ENCODE measurements at regions not wholly inside any gene's neighbourhood (a gene's known extent, or its start where the extent isn't known, plus 50 kb on each side); places are given as distances from the start of the nearest gene placed in this dataset.

- H3K79me2 ChIP-seq (ENCODE audit: control insufficient read depth in 1 of 2, insufficient read depth in 2 of 2, low read length in 2 of 2), result no peaks in the 10 kb centered on the region
These were observed 102.5 kb upstream of the CDH10 start for GRCh38 chr5:24747327-24747726.

More at GRCh38 chr5:24747327-24747726, 102.5 kb upstream of the CDH10 start:
- H3K4ac ChIP-seq (replicated peaks; ENCODE audit: insufficient read length, low read depth, low read length), result no peak overlapping the region
- no peak overlapping the region for H3K23ac ChIP-seq (ENCODE audit: insufficient read length)
- no peak overlapping the region for H4K91ac ChIP-seq (replicated peaks; ENCODE audit: insufficient read length, low read length)
- ChIA-PET POLR2A (ENCODE audit: partially characterized antibody) (no interaction called here), CTCF (ENCODE audit: partially characterized antibody) (no interaction called here)
- FAIRE-seq, result no peak
- no peak overlapping the region for H3K4me2 ChIP-seq (ENCODE audit: insufficient read depth in 1 of 2, low read depth in 2 of 2, low read length in 2 of 2)
- no peak for DNase-seq (ENCODE audit: low read depth in 1 of 2, low spot score in 2 of 2)
- H2BK5ac ChIP-seq (ENCODE audit: low read depth, low read length), result no peak overlapping the region
- H2AK5ac ChIP-seq (ENCODE audit: low read depth, low read length), result no peak overlapping the region
- WGBS, 2 experiments (ENCODE audit: extremely low coverage in 1 of 2, insufficient coverage in 1 of 2, insufficient read length in 1 of 2, insufficient replicate concordance in 2 of 2, low coverage in 1 of 2, low lambda C conversion rate in 2 of 2, missing lambda C conversion rate in 1 of 2), result 90% methylated on average over 6 of the region's 6 CpGs; no CpG with 5 or more reads in 1 of the 2 experiments
- H3K27me3 ChIP-seq (replicated peaks in 1 of 4; ENCODE audit: control insufficient read depth in 3 of 4, extremely low read depth in 1 of 4, insufficient read depth in 3 of 4, low read length in 3 of 4), result no peaks in the 10 kb centered on the region
- no peak overlapping the region for H4K5ac ChIP-seq (ENCODE audit: insufficient read length, low read depth, low read length)
- H3K9me3 ChIP-seq (ENCODE audit: insufficient read depth in 2 of 2, low read depth in 1 of 2, low read length in 1 of 2), result no peaks in the 10 kb centered on the region
- no peak overlapping the region for H2BK15ac ChIP-seq (ENCODE audit: low read length)
- H3K27ac ChIP-seq (ENCODE audit: low read depth, low read length), result no peak overlapping the region
- TF ChIP-seq RNF2 (IDR thresholded peaks at IDR 0.05; ENCODE audit: borderline replicate concordance, low read depth, low read length, missing control alignments, poor library complexity, severe bottlenecking) (no peak), RAD21 (IDR thresholded peaks at IDR 0.05 in 1 of 2, conservative IDR thresholded peaks at IDR 0.05 in 1 of 2; ENCODE audit: low read depth in 2 of 2, low read length in 2 of 2) (peak; percentile 22 to 25; a peak in 2 of 4 replicates)
- H3K14ac ChIP-seq (ENCODE audit: insufficient read length), result no peak overlapping the region
- H2BK120ac ChIP-seq (replicated peaks; ENCODE audit: low read depth, low read length), result no peak overlapping the region
- no peak overlapping the region for H3K4me3 ChIP-seq (ENCODE audit: extremely low read depth in 1 of 4, insufficient read depth in 2 of 4, low read depth in 3 of 4, low read length in 4 of 4)
- no peak overlapping the region for H3K56ac ChIP-seq (replicated peaks; ENCODE audit: insufficient read length, low read depth, low read length)
- H4K8ac ChIP-seq (ENCODE audit: extremely low read depth, insufficient read depth, low read length), result no peak overlapping the region
- no peaks in the 10 kb centered on the region for H3K36me3 ChIP-seq (ENCODE audit: control insufficient read depth in 2 of 4, insufficient read depth in 4 of 4, low read length in 3 of 4)
- H3K18ac ChIP-seq (ENCODE audit: extremely low read depth, low read length), result no peak overlapping the region
- H2AFZ ChIP-seq (ENCODE audit: low read length), result no peak overlapping the region
- no peak overlapping the region for H2BK12ac ChIP-seq (ENCODE audit: low read depth, low read length)
- no peak overlapping the region for H2BK20ac ChIP-seq (ENCODE audit: low read length)
- no peaks in the 10 kb centered on the region for H4K20me1 ChIP-seq (replicated peaks in 1 of 2; ENCODE audit: control insufficient read depth in 1 of 2, insufficient read depth in 2 of 2, low read length in 2 of 2)
- H3K23me2 ChIP-seq (ENCODE audit: low read depth, low read length), result no peaks in the 10 kb centered on the region
- H3K79me1 ChIP-seq (ENCODE audit: low read depth, low read length), result no peaks in the 10 kb centered on the region
- H3K4me1 ChIP-seq (replicated peaks in 1 of 4; ENCODE audit: control insufficient read depth in 3 of 4, insufficient read depth in 4 of 4, low read length in 3 of 4), result no peaks in the 10 kb centered on the region
- H3K9ac ChIP-seq (replicated peaks in 1 of 4; ENCODE audit: extremely low read depth in 1 of 4, low read depth in 3 of 4, low read length in 3 of 4), result no peak overlapping the region

Data from H1 (cell line).